ENCODE measurements at regions not wholly inside any gene's neighbourhood (a gene's known extent, or its start where the extent isn't known, plus 50 kb on each side); places are given as distances from the start of the nearest gene placed in this dataset.

GRCh38 chr12:111055181-111055880 lies 135.0 kb upstream of the MYL2 start:
- intact Hi-C loops (cut with micrococcal nuclease), result loop anchor here (5.0 to 10.0 kb wide), 3 partner anchors 278 to 553 kb away; partner anchors contain the start of genes PPTC7, RAD9B and VPS29
- H3K9me3 Mint-ChIP-seq, result peaks cover 8% of the 10 kb centered on the region
- peaks cover 9% of the 10 kb centered on the region for H3K36me3 Mint-ChIP-seq (ENCODE audit: low read depth)
- H3K4me3 Mint-ChIP-seq, result no peak overlapping the region
- H3K27ac Mint-ChIP-seq, result peak overlapping the region; percentile 97
- H3K27me3 Mint-ChIP-seq (ENCODE audit: low read depth), result no peaks in the 10 kb centered on the region
- no peak for DNase-seq
- H3K4me1 Mint-ChIP-seq (ENCODE audit: low read depth), result peaks cover 28% of the 10 kb centered on the region
- CTCF ChIA-PET, result no interaction called here

GRCh38 chr12:111048991-111049390 lies 128.6 kb upstream of the MYL2 start:
- CTCF ChIA-PET, result no interaction called here
- no peaks in the 10 kb centered on the region for H3K27me3 Mint-ChIP-seq (ENCODE audit: low read depth)
- H3K4me1 Mint-ChIP-seq (ENCODE audit: low read depth), result no peaks in the 10 kb centered on the region
- no peaks in the 10 kb centered on the region for H3K36me3 Mint-ChIP-seq (ENCODE audit: low read depth)
- H3K9me3 Mint-ChIP-seq, result no peaks in the 10 kb centered on the region
- no peak for DNase-seq
- intact Hi-C loops (cut with micrococcal nuclease), result no loop called here
- no peak overlapping the region for H3K27ac Mint-ChIP-seq
- H3K4me3 Mint-ChIP-seq, result no peak overlapping the region

GRCh38 chr12:111046896-111047295 lies 126.5 kb upstream of the MYL2 start:
- intact Hi-C loops (cut with micrococcal nuclease), result no loop called here
- CTCF ChIA-PET, result no interaction called here
- no peaks in the 10 kb centered on the region for H3K9me3 Mint-ChIP-seq
- no peaks in the 10 kb centered on the region for H3K4me1 Mint-ChIP-seq (ENCODE audit: low read depth)
- no peak for DNase-seq
- H3K4me3 Mint-ChIP-seq, result no peak overlapping the region
- no peak overlapping the region for H3K27ac Mint-ChIP-seq
- no peaks in the 10 kb centered on the region for H3K36me3 Mint-ChIP-seq (ENCODE audit: low read depth)
- no peaks in the 10 kb centered on the region for H3K27me3 Mint-ChIP-seq (ENCODE audit: low read depth)

- Mint-ChIP-seq H3K4me1 (ENCODE audit: low read depth) (no peaks in the 10 kb centered on the region), H3K27ac (no peak overlapping the region), H3K27me3 (ENCODE audit: low read depth) (no peaks in the 10 kb centered on the region), H3K4me3 (no peak overlapping the region), H3K9me3 (no peaks in the 10 kb centered on the region), H3K36me3 (ENCODE audit: low read depth) (no peaks in the 10 kb centered on the region)
- no peak for DNase-seq
- CTCF ChIA-PET, result no interaction called here
- intact Hi-C loops (cut with micrococcal nuclease), result no loop called here
Observed at GRCh38 chr12:111045941-111046340, 125.6 kb upstream of the MYL2 start.

GRCh38 chr12:111041091-111041490 lies 120.7 kb upstream of the MYL2 start:
- CTCF ChIA-PET, result no interaction called here
- Mint-ChIP-seq H3K9me3 (no peaks in the 10 kb centered on the region), H3K36me3 (ENCODE audit: low read depth) (no peaks in the 10 kb centered on the region), H3K4me3 (no peak overlapping the region), H3K27me3 (ENCODE audit: low read depth) (peaks cover 16% of the 10 kb centered on the region), H3K27ac (no peak overlapping the region), H3K4me1 (ENCODE audit: low read depth) (peaks cover 5% of the 10 kb centered on the region)
- no peak for DNase-seq
- intact Hi-C loops (cut with micrococcal nuclease), result no loop called here

GRCh38 chr12:111040690-111041089 lies 120.3 kb upstream of the MYL2 start:
- intact Hi-C loops (cut with micrococcal nuclease), result no loop called here
- H3K4me1 Mint-ChIP-seq (ENCODE audit: low read depth), result peaks cover 9% of the 10 kb centered on the region
- CTCF ChIA-PET, result no interaction called here
- H3K36me3 Mint-ChIP-seq (ENCODE audit: low read depth), result no peaks in the 10 kb centered on the region
- H3K4me3 Mint-ChIP-seq, result no peak overlapping the region
- no peaks in the 10 kb centered on the region for H3K9me3 Mint-ChIP-seq
- H3K27ac Mint-ChIP-seq, result no peak overlapping the region
- DNase-seq, result no peak
- H3K27me3 Mint-ChIP-seq (ENCODE audit: low read depth), result peaks cover 20% of the 10 kb centered on the region

GRCh38 chr12:111038941-111039340 lies 118.6 kb upstream of the MYL2 start:
- intact Hi-C loops (cut with micrococcal nuclease), result no loop called here
- DNase-seq, result no peak
- CTCF ChIA-PET, result no interaction called here
- Mint-ChIP-seq H3K9me3 (no peaks in the 10 kb centered on the region), H3K4me1 (ENCODE audit: low read depth) (peaks cover 17% of the 10 kb centered on the region), H3K36me3 (ENCODE audit: low read depth) (no peaks in the 10 kb centered on the region), H3K4me3 (no peak overlapping the region), H3K27me3 (ENCODE audit: low read depth) (peaks cover 29% of the 10 kb centered on the region), H3K27ac (no peak overlapping the region)

GRCh38 chr12:111038077-111038476 lies 117.7 kb upstream of the MYL2 start:
- CTCF ChIA-PET, result interaction anchor here (0.6 to 1.4 kb wide), 2 partner anchors 14 to 120 kb away, joined by 3 read pairs; no protein-coding TSS in a partner anchor
- DNase-seq, result no peak
- H3K4me3 Mint-ChIP-seq, result no peak overlapping the region
- intact Hi-C loops (cut with micrococcal nuclease), result no loop called here
- no peak overlapping the region for H3K27ac Mint-ChIP-seq
- peaks cover 29% of the 10 kb centered on the region for H3K27me3 Mint-ChIP-seq (ENCODE audit: low read depth)
- peaks cover 17% of the 10 kb centered on the region for H3K4me1 Mint-ChIP-seq (ENCODE audit: low read depth)
- H3K9me3 Mint-ChIP-seq, result no peaks in the 10 kb centered on the region
- H3K36me3 Mint-ChIP-seq (ENCODE audit: low read depth), result no peaks in the 10 kb centered on the region

- intact Hi-C loops (cut with micrococcal nuclease), result no loop called here
- Mint-ChIP-seq H3K27ac (no peak overlapping the region), H3K27me3 (ENCODE audit: low read depth) (peaks cover 37% of the 10 kb centered on the region)
Observed at GRCh38 chr12:111037047-111037446, 116.7 kb upstream of the MYL2 start.

GRCh38 chr12:111035578-111036301 lies 115.4 kb upstream of the MYL2 start:
- H3K4me3 Mint-ChIP-seq, result peak overlapping the region; percentile 70
- DNase-seq, result no peak
- no peak overlapping the region for H3K27ac Mint-ChIP-seq
- CTCF ChIA-PET, result interaction anchor here (0.6 to 0.7 kb wide), 2 partner anchors 12 to 92 kb away, joined by 3 to 4 read pairs; no protein-coding TSS in a partner anchor
- H3K36me3 Mint-ChIP-seq (ENCODE audit: low read depth), result no peaks in the 10 kb centered on the region
- H3K9me3 Mint-ChIP-seq, result no peaks in the 10 kb centered on the region
- peaks cover 48% of the 10 kb centered on the region for H3K27me3 Mint-ChIP-seq (ENCODE audit: low read depth)
- peaks cover 21% of the 10 kb centered on the region for H3K4me1 Mint-ChIP-seq (ENCODE audit: low read depth)
- intact Hi-C loops (cut with micrococcal nuclease), result no loop called here

More at GRCh38 chr12:111037047-111037446, 116.7 kb upstream of the MYL2 start:
- H3K4me1 Mint-ChIP-seq (ENCODE audit: low read depth), result peaks cover 21% of the 10 kb centered on the region
- no peaks in the 10 kb centered on the region for H3K9me3 Mint-ChIP-seq
- H3K4me3 Mint-ChIP-seq, result no peak overlapping the region
- no peak for DNase-seq
- CTCF ChIA-PET, result interaction anchor here (1.4 kb wide), 1 partner anchor 13 kb away, joined by 3 read pairs; no protein-coding TSS in a partner anchor
- H3K36me3 Mint-ChIP-seq (ENCODE audit: low read depth), result no peaks in the 10 kb centered on the region

- H3K4me3 Mint-ChIP-seq, result peak overlapping the region; percentile 70
- H3K27ac Mint-ChIP-seq, result no peak overlapping the region
- CTCF ChIA-PET, result interaction anchor here (0.7 kb wide), 1 partner anchor 91 kb away, joined by 4 read pairs; no protein-coding TSS in a partner anchor
- H3K4me1 Mint-ChIP-seq (ENCODE audit: low read depth), result peaks cover 21% of the 10 kb centered on the region
- H3K36me3 Mint-ChIP-seq (ENCODE audit: low read depth), result no peaks in the 10 kb centered on the region
- no peaks in the 10 kb centered on the region for H3K9me3 Mint-ChIP-seq
- no peak for DNase-seq
- peaks cover 49% of the 10 kb centered on the region for H3K27me3 Mint-ChIP-seq (ENCODE audit: low read depth)
- intact Hi-C loops (cut with micrococcal nuclease), result no loop called here
Observed at GRCh38 chr12:111034886-111035577, 114.7 kb upstream of the MYL2 start.

- DNase-seq, result no peak
- peaks cover 49% of the 10 kb centered on the region for H3K27me3 Mint-ChIP-seq (ENCODE audit: low read depth)
- no peak within 1 kb of the TSS for H3K27ac Mint-ChIP-seq
- H3K4me3 Mint-ChIP-seq, result peak within 1 kb of the TSS; percentile 70
- H3K36me3 Mint-ChIP-seq (ENCODE audit: low read depth), result no peaks in the 10 kb centered on the region
- peaks cover 21% of the 10 kb centered on the region for H3K4me1 Mint-ChIP-seq (ENCODE audit: low read depth)
- H3K9me3 Mint-ChIP-seq, result no peaks in the 10 kb centered on the region
- CTCF ChIA-PET, result interaction anchor here (1.0 kb wide), 1 partner anchor 32 kb away, joined by 4 read pairs; no protein-coding TSS in a partner anchor
- intact Hi-C loops (cut with micrococcal nuclease), result no loop called here
Observed at GRCh38 chr12:111034083-111034885, 113.9 kb upstream of the MYL2 start, which contains the start of gene CUX2. TSS of gene CUX2 (plus strand) at chr12:111034165.

All from activated naive CD4-positive, alpha-beta T cell treated with anti-CD3 and anti-CD28 coated beads for 36 hours (primary cell).